ENCODE measurements at regions not wholly inside any gene's neighbourhood (a gene's known extent, or its start where the extent isn't known, plus 50 kb on each side); places are given as distances from the start of the nearest gene placed in this dataset.

- no peaks in the 10 kb centered on the region for H3K4me1 ChIP-seq (ENCODE audit: control insufficient read depth in 1 of 2, insufficient read depth in 2 of 2, low read length in 2 of 2)
- no TSS peak for BruUV-seq (replicated peaks)
- intact Hi-C loops (cut with micrococcal nuclease): no loop called here
- H4K20me1 ChIP-seq (ENCODE audit: insufficient read depth): no peaks in the 10 kb centered on the region
- 0 out of 2 replicates have a peak, but pooled peaks cover 2% of the 10 kb centered on the region for H3K27me3 ChIP-seq (ENCODE audit: insufficient read depth, low read length)
- CTCF ChIA-PET: no interaction called here
- H2AFZ ChIP-seq (ENCODE audit: low read depth, low read length, poor library complexity, severe bottlenecking): no peak overlapping the region
- no peaks in the 10 kb centered on the region for H3K9me3 ChIP-seq (ENCODE audit: control insufficient read depth in 1 of 2, insufficient read depth in 1 of 2, low read depth in 1 of 2, low read length in 2 of 2)
- H3K4me2 ChIP-seq (ENCODE audit: low read length): no peak overlapping the region
- no peak for ATAC-seq
- DNase-seq (ENCODE audit: low read depth, low spot score): no peak
- H3K36me3 ChIP-seq (ENCODE audit: control insufficient read depth in 1 of 2, insufficient read depth in 2 of 2, low read length in 2 of 2): no peaks in the 10 kb centered on the region
- H3K9ac ChIP-seq (ENCODE audit: low read length): no peak overlapping the region
- H3K4me3 ChIP-seq (replicated peaks in 1 of 2; ENCODE audit: low read depth in 1 of 2, low read length in 2 of 2): no peak overlapping the region
- H3K9me2 ChIP-seq (ENCODE audit: insufficient read depth): no peaks in the 10 kb centered on the region
- POLR2A ChIA-PET: no interaction called here
- RAD21 ChIA-PET (ENCODE audit: low non-redundant PET in 1 of 2, low total read pairs in 2 of 2, uncharacterized antibody in 2 of 2, unreplicated experiment in 2 of 2): no interaction called here
- H3K27ac ChIP-seq (ENCODE audit: low read depth, low read length): no peak overlapping the region
- no peaks in the 10 kb centered on the region for H3K79me2 ChIP-seq (ENCODE audit: insufficient read depth, low read length)
- TF ChIP-seq SP1 (IDR thresholded peaks at IDR 0.05; ENCODE audit: low read depth) (no peak), SIN3A (IDR thresholded peaks at IDR 0.05; ENCODE audit: low read depth) (no peak), SRF (IDR thresholded peaks at IDR 0.05; ENCODE audit: low read depth) (no peak), ZNF274 (IDR thresholded peaks at IDR 0.05; ENCODE audit: low read depth, low read length) (no peak), ZFX (IDR thresholded peaks at IDR 0.05) (no peak), CEBPB (IDR thresholded peaks at IDR 0.05; ENCODE audit: low read depth) (no peak), POLR2A (IDR thresholded peaks at IDR 0.05; ENCODE audit: borderline replicate concordance, extremely low read depth, insufficient read depth, insufficient read length) (no peak), EZH2phosphoT487 (IDR thresholded peaks at IDR 0.05; ENCODE audit: borderline replicate concordance) (no peak), YY1 (IDR thresholded peaks at IDR 0.05; ENCODE audit: extremely low read depth, insufficient replicate concordance, low read depth, low read length) (no peak), ZBTB33 (IDR thresholded peaks at IDR 0.05; ENCODE audit: extremely low read depth, insufficient replicate concordance, low read length) (no peak), EZH2 (IDR thresholded peaks at IDR 0.05) (no peak), JUND (IDR thresholded peaks at IDR 0.05) (no peak), TCF7L2 (IDR thresholded peaks at IDR 0.05; ENCODE audit: borderline replicate concordance, extremely low read depth, insufficient read depth, insufficient read length) (no peak), RAD21 (IDR thresholded peaks at IDR 0.05; ENCODE audit: low read depth) (no peak)
- TF ChIP-seq, protein P1, sequence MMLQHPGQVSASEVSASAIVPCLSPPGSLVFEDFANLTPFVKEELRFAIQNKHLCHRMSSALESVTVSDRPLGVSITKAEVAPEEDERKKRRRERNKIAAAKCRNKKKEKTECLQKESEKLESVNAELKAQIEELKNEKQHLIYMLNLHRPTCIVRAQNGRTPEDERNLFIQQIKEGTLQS (IDR thresholded peaks at IDR 0.05): no peak
Measured at GRCh38 chr14:38762426-38762825, 340.6 kb downstream of the SEC23A start.

Measured in HCT116 (cell line).